Activated CD4-positive, alpha-beta T cell treated with anti-CD3 and anti-CD28 coated beads, Interleukin-2, amount 50 U/mL, for 24 hours (primary cell): ENCODE measurements at regions not wholly inside any gene's neighbourhood (a gene's known extent, or its start where the extent isn't known, plus 50 kb on each side); places are given as distances from the start of the nearest gene placed in this dataset.

ENCODE experiments used
- DNase-seq, 2 donors: peaks; one replicate each; pipeline ENCODE4 v3.0.0-alpha.2; 2020; ENCODE audit warnings: low read depth in 1 of 2, low spot score in 1 of 2

DNA sequence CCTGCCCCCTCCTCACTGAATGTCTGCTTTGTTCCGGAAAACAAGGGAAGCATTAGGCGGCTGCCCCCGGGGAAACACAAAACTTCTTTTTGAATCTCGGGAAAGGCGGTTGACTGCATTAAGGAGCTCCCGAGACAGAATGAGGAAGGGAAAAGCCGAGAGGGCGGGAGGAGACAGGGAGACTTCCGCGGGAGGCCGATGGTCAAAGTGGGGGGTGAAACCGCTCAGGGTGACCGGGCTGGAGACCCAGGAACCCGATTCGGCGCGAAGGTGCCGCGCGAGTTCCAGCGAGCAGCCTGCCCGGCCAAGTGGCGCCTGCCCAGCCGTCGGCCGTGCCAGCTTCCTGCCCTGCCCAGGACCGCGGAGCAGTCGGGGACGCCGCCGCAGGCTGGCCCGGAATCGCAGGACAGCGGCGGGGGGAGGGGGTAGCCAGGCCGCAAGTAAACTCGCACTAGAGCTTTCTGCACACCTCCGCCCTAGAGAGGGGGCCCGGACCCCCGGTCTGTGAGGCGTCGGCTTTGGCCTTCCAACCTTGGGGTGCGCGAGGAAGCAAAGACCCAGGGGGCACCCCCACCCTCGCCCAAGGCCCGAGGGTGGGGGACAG, 55.1 kb upstream of the BCOR start:
- no peak for DNase-seq

DNA sequence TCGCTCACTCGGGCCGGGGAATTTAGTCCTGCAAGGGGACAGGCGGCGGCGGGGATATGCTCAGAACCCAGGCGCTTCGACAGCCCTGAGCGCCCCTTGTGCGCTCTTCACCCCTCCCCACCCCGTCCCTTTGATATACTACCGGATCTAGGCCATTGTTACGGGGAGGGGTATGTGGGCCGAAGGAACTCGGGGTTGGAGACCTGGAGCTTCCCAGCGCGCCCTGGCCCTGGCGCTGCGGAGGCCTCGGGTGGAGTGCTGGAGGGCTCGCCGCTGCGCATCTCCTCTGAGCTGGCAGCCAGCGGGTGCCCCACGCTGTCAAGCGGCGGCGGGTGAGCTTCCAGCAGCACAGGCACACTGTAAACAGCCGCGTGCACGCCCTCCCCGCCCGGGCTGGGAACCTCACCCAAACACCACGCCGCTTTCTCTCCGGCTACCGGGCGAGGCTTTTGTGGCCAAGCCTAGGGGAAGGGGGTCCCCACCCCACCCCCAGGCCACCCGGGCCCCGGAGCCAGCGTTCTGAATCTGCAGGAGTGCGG, 54.5 kb upstream of the BCOR start:
- no peak for DNase-seq

GRCh38 chrX:40151211-40152172, 53.7 kb upstream of the BCOR start:
- DNase-seq, result no peak

- DNase-seq, result no peak
Observed at GRCh38 chrX:40150503-40150902, 52.7 kb upstream of the BCOR start.

- DNase-seq, result no peak
Observed at GRCh38 chrX:40149286-40150175, 51.8 kb upstream of the BCOR start.

GRCh38 chrX:40148385-40149285, 50.9 kb upstream of the BCOR start:
- no peak for DNase-seq

DNA sequence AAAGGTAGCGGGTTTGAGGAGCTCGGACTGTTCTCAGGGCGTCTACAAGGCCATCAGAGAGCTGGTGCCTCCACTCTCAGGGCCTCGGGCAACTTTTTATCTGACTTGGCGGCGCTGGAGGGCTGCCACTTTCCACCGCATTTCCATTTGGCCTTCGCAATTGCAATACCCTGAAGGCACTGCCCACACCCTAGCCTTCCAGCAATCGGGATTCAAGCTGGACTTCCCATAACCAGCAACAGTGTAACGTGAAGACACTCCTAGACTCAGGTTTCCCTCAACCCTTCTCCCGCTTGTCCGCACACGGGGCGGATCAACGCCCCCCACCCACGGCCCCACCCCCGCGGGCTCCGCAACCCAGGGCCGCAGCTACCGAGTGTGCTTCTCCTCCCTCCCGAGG, 50.2 kb upstream of the BCOR start:
- DNase-seq, result no peak
